ENCODE measurements at regions not wholly inside any gene's neighbourhood (a gene's known extent, or its start where the extent isn't known, plus 50 kb on each side); places are given as distances from the start of the nearest gene placed in this dataset.

DNA sequence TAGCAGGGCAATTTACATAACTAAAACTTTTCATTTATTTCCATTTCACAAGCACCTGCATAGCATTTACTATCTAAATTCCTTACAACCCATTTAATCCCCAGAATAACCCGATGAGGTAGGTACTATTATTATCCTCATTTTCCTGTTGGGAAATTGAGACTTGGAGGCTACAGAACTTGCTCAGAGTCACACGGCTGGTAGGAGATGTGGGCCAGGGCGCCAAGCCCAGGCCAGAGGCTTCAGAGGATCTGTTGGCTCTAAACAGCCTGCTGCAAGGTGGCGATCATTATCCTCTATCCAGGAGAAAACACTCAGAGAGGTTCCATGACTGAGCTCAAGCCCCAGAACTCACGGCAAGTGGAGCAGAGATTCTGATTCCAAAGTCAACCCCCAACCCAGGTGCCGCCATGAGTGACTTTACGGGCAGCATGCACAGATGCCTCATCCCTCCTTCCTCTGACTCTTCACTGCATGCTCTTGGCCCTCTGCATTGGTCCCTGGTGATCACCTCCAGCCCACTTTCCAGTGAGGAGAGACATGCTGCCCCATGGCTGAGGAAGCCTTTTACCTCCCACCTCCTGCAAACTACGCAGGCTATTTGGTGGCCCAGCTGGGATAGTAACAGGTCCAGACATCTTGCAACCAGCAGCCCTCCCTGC, 168.4 kb upstream of the FSTL4 start:
- no peak for DNase-seq (ENCODE audit: low read depth)
- H3K4me3 ChIP-seq (ENCODE audit: low read depth, low read length), result no peak overlapping the region

DNA sequence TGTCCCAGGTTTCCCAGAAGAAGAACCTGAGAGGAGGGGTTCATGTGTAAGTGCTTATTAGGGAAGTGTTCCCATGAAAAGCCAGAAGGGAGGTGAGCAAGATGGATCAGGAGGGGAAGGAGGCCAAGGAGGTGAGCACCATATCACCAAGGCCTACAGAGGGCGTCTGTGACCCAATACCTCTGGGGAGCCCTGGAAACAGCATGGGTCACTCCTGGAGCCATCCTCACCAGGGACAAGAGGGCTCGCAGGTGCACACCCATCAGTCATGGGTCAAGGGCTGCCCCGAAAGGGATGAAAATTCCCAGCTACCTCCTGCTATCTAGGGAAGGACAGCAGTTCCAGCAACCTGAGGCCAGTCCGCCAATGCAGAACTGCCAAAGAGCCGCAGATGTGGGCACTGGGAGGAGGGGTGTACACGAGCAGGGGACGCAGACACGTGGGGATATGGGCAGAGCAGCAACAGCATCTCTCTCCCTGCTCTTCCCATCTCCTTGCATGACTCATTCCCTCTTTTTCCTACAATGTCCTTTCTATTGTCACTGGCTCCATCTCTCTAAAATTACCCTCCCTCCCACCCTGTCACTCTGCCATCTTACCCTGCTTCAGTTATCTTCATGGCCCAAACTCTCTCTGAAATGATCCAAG, 167.6 kb upstream of the FSTL4 start:
- no peak for DNase-seq (ENCODE audit: low read depth)
- TF ChIP-seq, protein P1, sequence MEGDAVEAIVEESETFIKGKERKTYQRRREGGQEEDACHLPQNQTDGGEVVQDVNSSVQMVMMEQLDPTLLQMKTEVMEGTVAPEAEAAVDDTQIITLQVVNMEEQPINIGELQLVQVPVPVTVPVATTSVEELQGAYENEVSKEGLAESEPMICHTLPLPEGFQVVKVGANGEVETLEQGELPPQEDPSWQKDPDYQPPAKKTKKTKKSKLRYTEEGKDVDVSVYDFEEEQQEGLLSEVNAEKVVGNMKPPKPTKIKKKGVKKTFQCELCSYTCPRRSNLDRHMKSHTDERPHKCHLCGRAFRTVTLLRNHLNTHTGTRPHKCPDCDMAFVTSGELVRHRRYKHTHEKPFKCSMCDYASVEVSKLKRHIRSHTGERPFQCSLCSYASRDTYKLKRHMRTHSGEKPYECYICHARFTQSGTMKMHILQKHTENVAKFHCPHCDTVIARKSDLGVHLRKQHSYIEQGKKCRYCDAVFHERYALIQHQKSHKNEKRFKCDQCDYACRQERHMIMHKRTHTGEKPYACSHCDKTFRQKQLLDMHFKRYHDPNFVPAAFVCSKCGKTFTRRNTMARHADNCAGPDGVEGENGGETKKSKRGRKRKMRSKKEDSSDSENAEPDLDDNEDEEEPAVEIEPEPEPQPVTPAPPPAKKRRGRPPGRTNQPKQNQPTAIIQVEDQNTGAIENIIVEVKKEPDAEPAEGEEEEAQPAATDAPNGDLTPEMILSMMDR (IDR thresholded peaks at IDR 0.05; ENCODE audit: insufficient read depth, low read length), result no peak
- no peak overlapping the region for H3K4me3 ChIP-seq (ENCODE audit: low read depth, low read length)

More for the DNA sequence above, 168.4 kb upstream of the FSTL4 start:
- TF ChIP-seq, protein P1 (IDR thresholded peaks at IDR 0.05; ENCODE audit: insufficient read depth, low read length), result no peak

DNA sequence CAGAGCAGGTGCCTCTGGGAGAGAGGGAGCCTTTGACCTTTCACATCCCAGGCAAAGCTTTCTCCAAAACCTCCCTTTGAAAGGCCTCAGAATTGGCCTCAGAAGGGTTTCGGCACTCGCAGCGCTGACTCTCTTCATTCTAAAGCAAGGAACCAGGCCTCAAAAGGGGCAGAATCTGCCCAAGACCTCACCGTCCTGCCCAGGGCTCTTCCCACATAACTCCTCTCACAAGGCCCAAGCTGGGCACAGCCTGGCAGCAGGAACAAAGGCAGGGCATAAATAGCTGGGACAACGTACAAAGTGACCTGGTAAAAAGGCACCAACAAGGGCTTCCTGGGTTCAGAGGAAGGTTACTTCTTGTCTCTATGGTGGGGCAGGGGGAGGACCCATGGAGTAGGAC, 166.3 kb upstream of the FSTL4 start:
- no peak for DNase-seq (ENCODE audit: low read depth)
- no peak overlapping the region for H3K4me3 ChIP-seq (ENCODE audit: low read depth, low read length)
- TF ChIP-seq, protein P1 (IDR thresholded peaks at IDR 0.05; ENCODE audit: insufficient read depth, low read length), result no peak

DNA sequence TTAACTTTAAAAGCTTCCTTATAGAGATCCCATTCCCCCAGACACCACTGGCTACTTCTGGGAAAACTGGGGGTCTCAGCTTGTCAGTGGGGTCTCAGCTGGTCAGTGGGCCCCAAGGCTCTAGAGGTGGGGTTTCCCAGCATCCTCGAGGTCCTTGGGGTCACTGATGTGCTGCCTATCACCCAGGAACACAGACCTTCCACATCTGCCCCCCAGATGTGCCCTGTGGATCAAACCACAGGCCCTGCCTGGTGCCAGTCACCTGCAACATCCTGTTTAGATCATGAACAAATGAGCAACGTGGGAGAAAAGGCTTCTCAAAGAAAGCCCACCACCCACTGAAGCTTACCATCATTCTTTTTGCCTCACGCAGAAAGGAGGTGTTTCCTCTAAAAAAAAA, 165.6 kb upstream of the FSTL4 start:
- TF ChIP-seq, protein P1 (IDR thresholded peaks at IDR 0.05; ENCODE audit: insufficient read depth, low read length), result no peak
- no peak overlapping the region for H3K4me3 ChIP-seq (ENCODE audit: low read depth, low read length)
- no peak for DNase-seq (ENCODE audit: low read depth)

DNA sequence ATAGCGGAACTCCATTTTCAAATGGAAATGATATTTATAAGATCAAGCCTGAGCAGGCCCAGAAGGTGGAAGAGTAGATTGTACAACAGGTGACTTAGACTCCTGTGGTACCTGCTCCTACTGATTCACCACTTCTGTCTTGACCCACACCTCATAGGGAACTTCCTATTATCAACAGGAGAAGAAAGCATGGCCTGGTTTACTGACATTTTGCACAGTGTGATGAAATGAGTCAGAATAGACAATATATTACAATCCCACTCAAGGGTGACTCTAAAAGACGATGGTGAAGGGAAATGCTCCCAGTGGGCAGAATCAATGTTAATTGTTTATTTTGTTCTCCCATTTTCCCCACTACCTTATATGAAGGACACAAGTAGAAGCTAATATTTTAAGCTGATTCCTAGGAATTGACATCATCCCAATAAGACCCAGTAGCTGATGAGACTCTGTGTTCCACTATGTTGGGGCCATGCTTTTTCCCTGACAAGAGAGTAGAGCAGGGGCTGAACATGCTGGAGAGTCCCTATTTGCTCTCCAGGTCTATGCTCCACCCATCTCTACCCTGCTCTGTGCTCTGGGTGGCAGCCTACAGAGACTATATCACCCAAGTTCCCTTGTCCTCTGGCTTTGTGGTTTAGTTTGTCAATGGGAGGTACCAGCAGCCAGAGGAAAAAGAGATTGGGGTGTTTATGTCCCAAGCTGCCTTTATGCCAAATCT, 163.4 kb upstream of the FSTL4 start:
- H3K4me3 ChIP-seq (ENCODE audit: low read depth, low read length), result no peak overlapping the region
- TF ChIP-seq, protein P1 (IDR thresholded peaks at IDR 0.05; ENCODE audit: insufficient read depth, low read length), result no peak
- no peak for DNase-seq (ENCODE audit: low read depth)

DNA sequence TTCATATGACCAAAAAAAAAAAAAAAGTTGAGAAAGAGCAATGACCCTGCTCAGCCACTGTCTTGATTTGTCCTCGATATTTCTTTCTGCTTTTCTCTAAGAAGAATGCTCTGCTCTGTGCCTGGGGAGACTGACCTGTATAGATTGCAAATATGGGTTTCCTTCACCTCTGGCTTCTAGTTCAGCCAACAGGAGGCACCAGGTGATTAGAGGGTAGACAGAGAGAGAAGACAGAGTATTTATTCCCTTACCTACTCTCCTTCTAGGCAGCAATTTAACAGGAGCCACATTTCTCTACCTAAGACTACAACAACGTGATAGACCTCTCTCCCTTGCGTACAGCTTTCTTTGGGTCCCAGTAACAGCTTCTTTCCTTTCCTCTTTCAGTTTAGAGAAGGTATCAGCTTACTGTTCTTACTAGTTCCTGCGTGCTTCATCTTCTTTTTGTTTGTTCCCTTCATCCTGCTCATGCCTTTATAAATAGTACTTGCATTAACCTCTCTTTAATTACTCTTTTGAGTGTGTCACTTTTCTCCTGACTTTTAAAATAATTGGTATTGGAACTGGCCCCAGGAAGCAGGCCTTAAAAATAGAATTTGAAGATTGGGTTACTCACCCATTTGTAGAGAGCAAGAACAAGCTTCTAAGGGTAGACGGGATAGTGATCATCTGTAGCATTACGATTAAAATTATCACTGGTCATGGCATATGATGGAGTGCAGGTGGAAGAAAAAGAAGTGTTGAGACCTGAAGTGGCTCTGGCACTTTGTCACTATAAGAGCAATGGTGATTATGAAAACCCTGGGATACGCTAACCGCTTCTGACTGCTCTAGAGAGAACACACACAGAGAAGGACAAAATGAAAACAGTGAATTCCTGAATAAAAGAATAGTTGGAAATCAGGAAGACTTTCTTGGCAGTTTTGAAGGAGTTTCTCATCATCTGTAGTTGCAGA, 161.2 kb upstream of the FSTL4 start:
- TF ChIP-seq, protein P1 (IDR thresholded peaks at IDR 0.05; ENCODE audit: insufficient read depth, low read length), result no peak
- no peak for DNase-seq (ENCODE audit: low read depth)
- H3K4me3 ChIP-seq (ENCODE audit: low read depth, low read length), result no peak overlapping the region

All from fibroblast of the aortic adventitia (primary cell).